Activated CD8-positive, alpha-beta memory T cell treated with anti-CD3 and anti-CD28 coated beads for 4 hours (primary cell): ENCODE measurements at regions not wholly inside any gene's neighbourhood (a gene's known extent, or its start where the extent isn't known, plus 50 kb on each side); places are given as distances from the start of the nearest gene placed in this dataset.

Experiments
- DNase-seq, 2 donors: peaks; one replicate each; pipeline ENCODE4 v3.0.0-alpha.2; 2020; ENCODE audit warnings: low read depth in 2 of 2

- no peak for DNase-seq
Observed at GRCh38 chr1:5660141-5660935, 331.9 kb downstream of the NPHP4 start.

GRCh38 chr1:5659606-5660005 is 332.6 kb downstream of the NPHP4 start:
- DNase-seq = no peak

GRCh38 chr1:5658340-5659316 is 333.6 kb downstream of the NPHP4 start:
- no peak for DNase-seq

GRCh38 chr1:5651964-5652821 is 340.0 kb downstream of the NPHP4 start:
- no peak for DNase-seq

GRCh38 chr1:5651473-5651872 is 340.8 kb downstream of the NPHP4 start:
- no peak for DNase-seq

GRCh38 chr1:5651027-5651410 is 341.2 kb downstream of the NPHP4 start:
- DNase-seq = no peak

GRCh38 chr1:5650283-5651026 is 341.8 kb downstream of the NPHP4 start:
- DNase-seq = no peak

- DNase-seq = no peak
Observed at GRCh38 chr1:5649795-5650194, 342.4 kb downstream of the NPHP4 start.

- no peak for DNase-seq
Observed at GRCh38 chr1:5649166-5649551, 343.1 kb downstream of the NPHP4 start.

- no peak for DNase-seq
Observed at GRCh38 chr1:5648410-5649165, 343.6 kb downstream of the NPHP4 start.

- DNase-seq = no peak
Observed at GRCh38 chr1:5647234-5647633, 345.0 kb downstream of the NPHP4 start.

GRCh38 chr1:5646486-5647149 is 345.6 kb downstream of the NPHP4 start:
- no peak for DNase-seq

- no peak for DNase-seq
Observed at GRCh38 chr1:5645929-5646328, 346.3 kb downstream of the NPHP4 start.

- no peak for DNase-seq
Observed at GRCh38 chr1:5645135-5645399, 347.2 kb downstream of the NPHP4 start.

- no peak for DNase-seq
Observed at GRCh38 chr1:5644281-5645134, 347.7 kb downstream of the NPHP4 start.

- DNase-seq = no peak
Observed at GRCh38 chr1:5643360-5644107, 348.7 kb downstream of the NPHP4 start.

GRCh38 chr1:5640845-5641244 is 351.4 kb downstream of the NPHP4 start:
- no peak for DNase-seq

- no peak for DNase-seq
Observed at GRCh38 chr1:5639106-5639722, 353.0 kb downstream of the NPHP4 start.
